ENCODE measurements at regions not wholly inside any gene's neighbourhood (a gene's known extent, or its start where the extent isn't known, plus 50 kb on each side); places are given as distances from the start of the nearest gene placed in this dataset.

- TF ChIP-seq, protein P1, sequence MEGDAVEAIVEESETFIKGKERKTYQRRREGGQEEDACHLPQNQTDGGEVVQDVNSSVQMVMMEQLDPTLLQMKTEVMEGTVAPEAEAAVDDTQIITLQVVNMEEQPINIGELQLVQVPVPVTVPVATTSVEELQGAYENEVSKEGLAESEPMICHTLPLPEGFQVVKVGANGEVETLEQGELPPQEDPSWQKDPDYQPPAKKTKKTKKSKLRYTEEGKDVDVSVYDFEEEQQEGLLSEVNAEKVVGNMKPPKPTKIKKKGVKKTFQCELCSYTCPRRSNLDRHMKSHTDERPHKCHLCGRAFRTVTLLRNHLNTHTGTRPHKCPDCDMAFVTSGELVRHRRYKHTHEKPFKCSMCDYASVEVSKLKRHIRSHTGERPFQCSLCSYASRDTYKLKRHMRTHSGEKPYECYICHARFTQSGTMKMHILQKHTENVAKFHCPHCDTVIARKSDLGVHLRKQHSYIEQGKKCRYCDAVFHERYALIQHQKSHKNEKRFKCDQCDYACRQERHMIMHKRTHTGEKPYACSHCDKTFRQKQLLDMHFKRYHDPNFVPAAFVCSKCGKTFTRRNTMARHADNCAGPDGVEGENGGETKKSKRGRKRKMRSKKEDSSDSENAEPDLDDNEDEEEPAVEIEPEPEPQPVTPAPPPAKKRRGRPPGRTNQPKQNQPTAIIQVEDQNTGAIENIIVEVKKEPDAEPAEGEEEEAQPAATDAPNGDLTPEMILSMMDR (IDR thresholded peaks at IDR 0.05), result no peak
- no peak for TF ChIP-seq POLR2A (IDR thresholded peaks at IDR 0.05)
These were observed 438.0 kb upstream of the NXPH2 start for GRCh38 chr2:139218181-139218580.
